Epithelial cell of esophagus (primary cell): ENCODE measurements at regions not wholly inside any gene's neighbourhood (a gene's known extent, or its start where the extent isn't known, plus 50 kb on each side); places are given as distances from the start of the nearest gene placed in this dataset.
"Not testable (repeated sequence)": the region's sequence is repeated elsewhere in the genome, so short reads cannot be mapped to it uniquely, and the experiment has no call there.

Source experiments
- DNase-seq: peaks from one replicate; pipeline ENCODE4 v3.0.0; 2010; ENCODE audit warnings: low read depth
- H3K4me3 ChIP-seq: 2 replicates; pipeline ENCODE4 v1.5.1; 2011; ENCODE audit warnings: mild to moderate bottlenecking, low read length, control low read depth
- CTCF ChIP-seq: IDR thresholded peaks from 2 replicates; pipeline ENCODE4 v1.5.1; 2011; ENCODE audit warnings: low read depth, mild to moderate bottlenecking, low read length, control low read depth, inconsistent platforms; ENCODE audit not compliant: insufficient read depth; ENCODE audit errors: missing control alignments

DNA sequence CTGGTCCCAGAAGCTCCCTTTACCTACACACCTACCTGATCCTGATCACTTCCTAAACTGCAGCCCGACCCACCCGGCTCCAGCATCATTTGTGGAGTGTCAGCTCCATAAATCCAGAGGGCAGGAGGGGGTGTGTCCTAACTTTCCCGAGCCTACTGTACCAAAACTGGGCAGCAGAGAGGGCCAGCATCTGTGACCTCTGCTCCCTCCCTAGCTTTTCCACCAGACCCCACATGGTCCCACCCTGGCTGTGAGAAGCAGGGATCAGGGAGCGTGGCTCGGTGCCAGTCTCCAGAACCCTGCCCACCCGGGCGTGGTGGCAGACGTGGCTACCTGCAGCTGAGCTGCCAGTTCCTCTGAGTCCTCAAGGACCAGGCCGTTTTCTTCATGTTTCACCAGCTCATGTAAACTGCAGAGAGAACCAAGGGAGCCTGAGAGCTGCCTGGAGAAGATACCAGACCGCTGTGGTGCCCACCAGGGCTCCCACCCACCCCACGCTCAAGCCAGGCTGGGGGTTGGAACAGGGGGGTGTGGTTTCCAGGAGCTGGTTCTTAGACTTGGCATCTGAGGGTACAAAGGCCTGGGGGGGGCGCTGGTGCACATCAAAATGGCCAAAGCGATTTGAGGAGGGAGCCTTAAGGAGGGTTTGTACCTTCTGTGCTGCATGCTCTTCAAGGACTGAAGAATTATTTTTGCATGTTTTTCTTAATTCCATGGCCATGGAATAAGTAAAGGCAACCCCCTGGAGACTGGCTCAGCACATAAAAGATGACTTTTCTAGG, 76.7 kb upstream of the DRD5 start:
- DNase-seq, result no peak
- H3K4me3 ChIP-seq, result no peak overlapping the region
- no peak for TF ChIP-seq CTCF

DNA sequence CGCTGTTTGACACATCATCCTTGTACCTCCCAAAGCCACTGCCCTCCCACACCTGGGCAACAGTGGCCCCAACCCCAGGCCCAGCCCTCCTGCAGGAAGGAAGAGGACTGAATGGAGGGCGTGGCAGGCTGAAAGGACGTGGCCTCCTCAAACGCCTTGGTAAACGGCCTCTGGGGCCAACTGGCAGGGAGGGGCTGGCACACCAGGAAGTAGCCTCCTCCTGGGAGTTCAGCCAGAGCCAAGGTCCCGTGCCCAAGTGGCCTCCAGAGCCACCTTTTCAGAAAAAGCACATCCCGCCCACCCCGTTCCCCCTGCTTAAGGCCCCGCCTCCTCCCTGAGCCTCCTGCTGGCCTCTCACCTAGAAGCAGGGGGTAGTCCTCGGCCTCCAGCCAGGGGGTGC, 74.2 kb upstream of the DRD5 start:
- H3K4me3 ChIP-seq, DNase-seq: not testable (repeated sequence)

DNA sequence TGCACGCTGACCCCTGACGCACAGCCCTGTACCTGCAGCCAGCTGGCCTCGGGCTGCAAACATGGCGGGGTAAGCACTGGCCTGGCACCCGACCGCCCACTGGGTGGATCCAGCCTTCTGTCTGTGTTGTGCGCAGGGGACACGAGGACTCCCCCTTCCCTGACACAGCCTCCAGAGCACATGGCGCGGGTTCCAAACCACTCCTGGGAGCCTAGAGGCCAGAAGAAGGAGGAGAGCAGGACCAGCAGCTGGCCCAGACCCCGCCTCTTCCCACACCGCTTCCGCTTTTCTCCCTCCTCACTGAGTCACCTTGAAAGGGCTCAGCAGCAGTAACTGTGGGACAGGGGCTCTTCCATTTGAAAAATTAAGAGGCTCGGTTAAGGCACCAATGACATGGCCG, 73.5 kb upstream of the DRD5 start:
- DNase-seq, H3K4me3 ChIP-seq: not testable (repeated sequence)

GRCh38 chr4:9709724-9710123, 71.7 kb upstream of the DRD5 start:
- no peak for TF ChIP-seq CTCF
- DNase-seq, result no peak
- no peak overlapping the region for H3K4me3 ChIP-seq

GRCh38 chr4:9715271-9715670, 66.2 kb upstream of the DRD5 start:
- DNase-seq, H3K4me3 ChIP-seq: not testable (repeated sequence)

DNA sequence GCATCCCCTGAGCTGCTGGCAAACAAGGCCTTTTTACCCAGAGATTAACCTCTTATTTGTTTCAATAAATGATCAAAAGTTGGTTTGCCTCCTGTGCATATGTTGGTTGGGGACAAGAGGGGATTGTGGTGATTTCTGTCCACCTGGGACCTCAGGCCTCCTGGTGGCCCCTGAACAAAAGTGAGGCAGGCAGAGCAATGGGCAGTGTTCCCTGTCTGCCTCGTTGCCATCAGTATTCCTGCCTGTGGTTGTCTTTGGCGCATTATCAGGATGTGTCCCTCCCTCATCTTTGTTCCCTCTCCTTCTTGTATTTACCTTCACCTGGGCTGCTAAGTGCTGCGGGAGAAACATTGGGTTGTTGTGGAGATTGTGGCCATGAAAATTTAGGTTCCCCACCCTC, 65.3 kb upstream of the DRD5 start:
- no peak for TF ChIP-seq CTCF
- H3K4me3 ChIP-seq, result no peak overlapping the region
- no peak for DNase-seq

DNA sequence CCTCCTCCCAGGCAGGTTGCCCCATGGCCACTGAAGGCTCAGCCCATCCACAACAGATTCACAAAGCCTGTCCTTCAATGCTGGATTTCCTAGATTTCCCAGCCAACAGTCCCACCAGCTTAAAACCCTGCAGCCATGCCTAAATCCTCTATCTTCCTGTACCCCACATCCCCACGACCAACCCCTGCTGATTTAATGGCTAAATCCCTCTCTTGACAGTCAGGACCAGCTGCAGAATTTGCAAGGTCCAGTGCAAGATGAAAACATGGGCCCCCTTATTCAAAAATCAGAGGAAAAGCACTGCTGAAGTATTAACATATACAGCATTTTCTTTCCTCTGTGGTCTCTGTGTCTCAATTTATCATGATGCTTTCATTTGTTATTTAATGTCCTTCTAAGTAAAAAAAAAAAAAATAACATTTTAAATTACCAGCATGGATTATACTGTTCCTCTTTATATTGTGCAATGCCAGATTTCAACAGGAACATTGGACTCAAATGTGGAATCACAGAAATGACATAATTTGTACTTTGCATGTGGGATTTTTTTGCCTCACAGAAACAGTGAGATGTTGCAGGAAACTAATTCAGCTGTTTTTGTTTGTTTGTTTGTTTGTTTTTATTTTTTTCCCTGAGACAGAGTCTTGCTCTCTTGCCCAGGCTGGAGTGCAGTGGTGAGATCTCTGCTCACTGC, 63.0 kb upstream of the DRD5 start:
- not testable (repeated sequence) for H3K4me3 ChIP-seq, DNase-seq

DNA sequence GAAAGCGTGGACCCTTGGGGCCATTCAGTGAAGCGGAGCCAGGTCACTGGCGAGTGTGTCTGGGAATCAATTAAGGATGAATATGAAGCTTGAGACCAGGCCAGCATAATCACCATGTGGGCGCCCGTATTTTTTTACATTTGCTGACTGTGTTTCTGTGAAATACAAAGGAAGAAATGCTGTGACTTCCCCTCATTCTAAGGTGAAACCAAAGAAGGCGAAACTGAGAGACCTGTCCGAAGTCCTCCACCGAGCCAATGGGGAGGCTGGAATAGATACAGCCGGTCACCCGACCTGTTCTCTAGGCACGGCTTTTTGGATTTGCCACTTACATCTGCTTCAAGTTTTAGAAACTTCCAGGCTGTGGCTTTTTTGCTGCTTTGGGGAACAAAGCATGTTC, 59.3 kb upstream of the DRD5 start:
- not testable (repeated sequence) for H3K4me3 ChIP-seq, DNase-seq
